Smooth muscle cell (in vitro differentiated cells): ENCODE measurements at regions not wholly inside any gene's neighbourhood (a gene's known extent, or its start where the extent isn't known, plus 50 kb on each side); places are given as distances from the start of the nearest gene placed in this dataset.

Source experiments
- DNase-seq: peaks from one replicate; lab custom pipeline; 2025; ENCODE audit not compliant: unreplicated experiment; lab: John Stamatoyannopoulos, UW
- H2AFZ ChIP-seq: fragments of 200-600 bp; sonication (generic); 2 replicates; pipeline ENCODE4 v1.6.0; 2016; ENCODE audit warnings: antibody characterized with exemption, low read depth, mild to moderate bottlenecking
- H3F3A ChIP-seq: fragments of 200-600 bp; sonication (generic); 2 replicates; pipeline ENCODE4 v1.6.0; 2017; ENCODE audit warnings: antibody characterized with exemption, low read depth
- H3K27ac ChIP-seq: fragments of 200-600 bp; sonication (generic); 2 replicates; pipeline ENCODE4 v1.5.1; 2016; ENCODE audit warnings: low read depth, mild to moderate bottlenecking
- H3K27me3 ChIP-seq: fragments of 200-600 bp; sonication (generic); 2 replicates; pipeline ENCODE4 v1.6.1; 2016; ENCODE audit warnings: low read depth, mild to moderate bottlenecking
- H3K36me3 ChIP-seq: fragments of 200-600 bp; sonication (generic); 2 replicates; pipeline ENCODE4 v1.5.1; 2016; ENCODE audit warnings: low read depth
- H3K4me1 ChIP-seq: fragments of 200-600 bp; sonication (generic); 2 replicates; pipeline ENCODE4 v1.5.1; 2016; ENCODE audit warnings: low read depth
- H3K4me2 ChIP-seq: fragments of 200-600 bp; sonication (generic); 2 replicates; pipeline ENCODE4 v1.6.0; 2016; ENCODE audit warnings: mild to moderate bottlenecking
- H3K4me3 ChIP-seq: fragments of 200-600 bp; sonication (generic); 2 replicates; pipeline ENCODE4 v1.5.1; 2016; ENCODE audit warnings: mild to moderate bottlenecking
- H3K79me2 ChIP-seq: fragments of 200-600 bp; sonication (generic); 2 replicates; pipeline ENCODE4 v1.6.0; 2016; ENCODE audit warnings: low read depth, mild to moderate bottlenecking
- H3K9ac ChIP-seq: fragments of 200-600 bp; sonication (generic); 2 replicates; pipeline ENCODE4 v1.6.0; 2016; ENCODE audit warnings: low read depth
- H3K9me3 ChIP-seq: fragments of 200-600 bp; sonication (generic); replicated peaks from 2 replicates; pipeline ENCODE4 v1.5.1; 2016; ENCODE audit warnings: low read depth
- H4K20me1 ChIP-seq: fragments of 200-600 bp; sonication (generic); 2 replicates; pipeline ENCODE4 v1.6.0; 2016; ENCODE audit warnings: low read depth
- CTCF ChIP-seq: fragments of 200-600 bp; sonication (generic); IDR thresholded peaks from 2 replicates; pipeline ENCODE4 v1.5.1; 2017; ENCODE audit warnings: borderline replicate concordance, mild to moderate bottlenecking, antibody characterized with exemption; ENCODE audit not compliant: insufficient read depth, poor library complexity, severe bottlenecking
- WGBS: methylation state at CpG from one replicate; pipeline ENCODE4 v1.1.7; 2016; ENCODE audit warnings: low lambda C conversion rate; 5-methylcytosine and 5-hydroxymethylcytosine counted together

GRCh38 chr13:84923831-84924230, 875.4 kb downstream of the SLITRK6 start:
- WGBS = 52% methylated on average over 1 of the region's 1 CpG
- H3K9ac ChIP-seq = no peak overlapping the region

GRCh38 chr13:84917252-84917878, 881.9 kb downstream of the SLITRK6 start:
- 57% methylated on average over 4 of the region's 4 CpGs for WGBS
- H3K4me2 ChIP-seq = peak overlapping the region; percentile 74
- DNase-seq = no peak
- H3K79me2 ChIP-seq = no peaks in the 10 kb centered on the region
- H3K9ac ChIP-seq = no peak overlapping the region
- no peaks in the 10 kb centered on the region for H3F3A ChIP-seq
- no peaks in the 10 kb centered on the region for H3K36me3 ChIP-seq
- H3K4me3 ChIP-seq = peak overlapping the region; percentile 37
- H3K27ac ChIP-seq = no peak overlapping the region
- H3K4me1 ChIP-seq = no peaks in the 10 kb centered on the region
- no peaks in the 10 kb centered on the region for H4K20me1 ChIP-seq
- peak; percentile 57 for TF ChIP-seq CTCF
- H3K9me3 ChIP-seq = no peaks in the 10 kb centered on the region
- H3K27me3 ChIP-seq = no peaks in the 10 kb centered on the region
- H2AFZ ChIP-seq = peak overlapping the region; percentile 57

More at GRCh38 chr13:84923831-84924230, 875.4 kb downstream of the SLITRK6 start:
- Histone ChIP-seq H3K79me2 (no peaks in the 10 kb centered on the region), H3K27ac (no peak overlapping the region), H2AFZ (peak overlapping the region; percentile 6), H3F3A (no peaks in the 10 kb centered on the region), H3K9me3 (no peaks in the 10 kb centered on the region), H3K4me3 (no peak overlapping the region), H3K36me3 (no peaks in the 10 kb centered on the region), H3K4me1 (no peaks in the 10 kb centered on the region), H3K4me2 (peak overlapping the region; percentile 35), H4K20me1 (no peaks in the 10 kb centered on the region), H3K27me3 (no peaks in the 10 kb centered on the region)
- no peak for DNase-seq
- TF ChIP-seq CTCF = no peak

- no peak overlapping the region for H3K4me2 ChIP-seq
- no peak for DNase-seq
- H2AFZ ChIP-seq = no peak overlapping the region
- H3K79me2 ChIP-seq = no peaks in the 10 kb centered on the region
- H3K27ac ChIP-seq = no peak overlapping the region
- H3F3A ChIP-seq = no peaks in the 10 kb centered on the region
- no peaks in the 10 kb centered on the region for H3K36me3 ChIP-seq
- no peaks in the 10 kb centered on the region for H3K27me3 ChIP-seq
- 72% methylated on average over 2 of the region's 2 CpGs for whole genome bisulfite sequencing
- no peak overlapping the region for H3K4me3 ChIP-seq
- H3K4me1 ChIP-seq = no peaks in the 10 kb centered on the region
- no peaks in the 10 kb centered on the region for H3K9me3 ChIP-seq
- no peak overlapping the region for H3K9ac ChIP-seq
- no peaks in the 10 kb centered on the region for H4K20me1 ChIP-seq
- no peak for TF ChIP-seq CTCF
Measured at GRCh38 chr13:84912720-84913119, 886.5 kb downstream of the SLITRK6 start.

GRCh38 chr13:84910423-84910822, 888.8 kb downstream of the SLITRK6 start:
- no peaks in the 10 kb centered on the region for H3K79me2 ChIP-seq
- H3K9me3 ChIP-seq = no peaks in the 10 kb centered on the region
- no peaks in the 10 kb centered on the region for H3K27me3 ChIP-seq
- H3K4me2 ChIP-seq = no peak overlapping the region
- WGBS = 59% methylated on average over 2 of the region's 2 CpGs
- DNase-seq = no peak
- no peak overlapping the region for H2AFZ ChIP-seq
- no peaks in the 10 kb centered on the region for H4K20me1 ChIP-seq
- H3F3A ChIP-seq = no peaks in the 10 kb centered on the region
- TF ChIP-seq CTCF = no peak
- no peaks in the 10 kb centered on the region for H3K36me3 ChIP-seq
- no peak overlapping the region for H3K4me3 ChIP-seq
- no peak overlapping the region for H3K27ac ChIP-seq
- H3K9ac ChIP-seq = no peak overlapping the region
- H3K4me1 ChIP-seq = no peaks in the 10 kb centered on the region
